ENCODE measurements at regions not wholly inside any gene's neighbourhood (a gene's known extent, or its start where the extent isn't known, plus 50 kb on each side); places are given as distances from the start of the nearest gene placed in this dataset.

DNA sequence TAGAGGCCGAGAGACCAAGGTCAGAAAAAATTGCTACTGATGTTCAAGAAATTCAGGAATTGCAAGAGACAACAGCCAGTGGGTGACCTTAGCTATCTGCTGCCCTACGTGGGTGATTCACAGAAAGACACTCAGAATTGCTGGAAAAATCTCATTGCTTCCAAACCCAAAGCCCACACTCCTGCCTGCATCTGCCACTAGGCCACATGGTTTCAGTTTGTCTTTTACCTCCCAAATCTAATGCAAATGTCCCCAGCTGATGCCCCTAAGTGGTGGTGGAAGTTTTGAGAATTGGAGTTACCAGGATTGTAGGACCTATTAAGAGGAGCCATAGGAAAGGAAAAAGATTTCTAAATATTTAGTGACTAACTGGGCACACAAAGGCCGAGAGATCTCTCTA, 341.5 kb upstream of the CHRM3 start:
- DNase-seq (ENCODE audit: low read depth, low spot score) (no peak), FAIRE-seq (no peak)
- ChIA-PET CTCF (no interaction called here), POLR2A (no interaction called here)
- Histone ChIP-seq H3K4me3 (replicated peaks in 1 of 3; ENCODE audit: insufficient read depth in 1 of 3, low read depth in 1 of 3, low read length in 3 of 3) (no peak overlapping the region), H3K9me3 (replicated peaks; ENCODE audit: control insufficient read depth, insufficient read depth, low read length) (no peaks in the 10 kb centered on the region), H4K20me1 (replicated peaks; ENCODE audit: control insufficient read depth, extremely low read depth, insufficient read depth, low read length) (no peaks in the 10 kb centered on the region), H3K9ac (replicated peaks; ENCODE audit: extremely low read depth, insufficient read depth, low read length) (no peak overlapping the region), H3K4me1 (ENCODE audit: control insufficient read depth, extremely low read depth, insufficient read depth, low read length) (no peaks in the 10 kb centered on the region), H3K9me1 (replicated peaks; ENCODE audit: control insufficient read depth, extremely low read depth, insufficient read depth, low read length) (no peaks in the 10 kb centered on the region), H3K4me2 (ENCODE audit: insufficient read depth, low read length) (no peak overlapping the region), H2AFZ (ENCODE audit: low read depth, low read length) (no peak overlapping the region), H3K79me2 (ENCODE audit: control insufficient read depth, insufficient read depth, low read length) (no peaks in the 10 kb centered on the region), H3K36me3 (ENCODE audit: control insufficient read depth in 2 of 2, extremely low read depth in 1 of 2, insufficient read depth in 2 of 2, low read length in 2 of 2) (no peaks in the 10 kb centered on the region), H3K27me3 (ENCODE audit: control insufficient read depth in 2 of 2, insufficient read depth in 2 of 2, low read length in 2 of 2) (no peaks in the 10 kb centered on the region), H3K27ac (ENCODE audit: insufficient read depth, low read depth, low read length) (no peak overlapping the region)
- intact Hi-C loops (cut with micrococcal nuclease), result no loop called here
- no TSS peak for BruUV-seq (replicated peaks)
- dilution Hi-C loops (cut with MboI; ENCODE audit: extremely low pct_ligation_motif_present, low sequenced_read_pairs), result no loop called here
- TF ChIP-seq JUN (IDR thresholded peaks at IDR 0.05; ENCODE audit: borderline replicate concordance, insufficient read depth, insufficient read length, low read depth) (no peak), GATA2 (IDR thresholded peaks at IDR 0.05; ENCODE audit: insufficient read depth, insufficient read length, low read depth, low read length) (no peak), POLR2A (IDR thresholded peaks at IDR 0.05; ENCODE audit: low read depth, low read length) (no peak), MYC (IDR thresholded peaks at IDR 0.05; ENCODE audit: low read depth, low read length) (no peak), FOS (IDR thresholded peaks at IDR 0.05; ENCODE audit: borderline replicate concordance, insufficient read depth, low read length) (no peak), POLR2AphosphoS5 (IDR thresholded peaks at IDR 0.05; ENCODE audit: insufficient read depth, low read depth, low read length) (no peak)
- TF ChIP-seq, protein P1, sequence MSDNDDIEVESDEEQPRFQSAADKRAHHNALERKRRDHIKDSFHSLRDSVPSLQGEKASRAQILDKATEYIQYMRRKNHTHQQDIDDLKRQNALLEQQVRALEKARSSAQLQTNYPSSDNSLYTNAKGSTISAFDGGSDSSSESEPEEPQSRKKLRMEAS (IDR thresholded peaks at IDR 0.05; ENCODE audit: insufficient read depth, insufficient read length), result no peak
- TF ChIP-seq, protein P2, sequence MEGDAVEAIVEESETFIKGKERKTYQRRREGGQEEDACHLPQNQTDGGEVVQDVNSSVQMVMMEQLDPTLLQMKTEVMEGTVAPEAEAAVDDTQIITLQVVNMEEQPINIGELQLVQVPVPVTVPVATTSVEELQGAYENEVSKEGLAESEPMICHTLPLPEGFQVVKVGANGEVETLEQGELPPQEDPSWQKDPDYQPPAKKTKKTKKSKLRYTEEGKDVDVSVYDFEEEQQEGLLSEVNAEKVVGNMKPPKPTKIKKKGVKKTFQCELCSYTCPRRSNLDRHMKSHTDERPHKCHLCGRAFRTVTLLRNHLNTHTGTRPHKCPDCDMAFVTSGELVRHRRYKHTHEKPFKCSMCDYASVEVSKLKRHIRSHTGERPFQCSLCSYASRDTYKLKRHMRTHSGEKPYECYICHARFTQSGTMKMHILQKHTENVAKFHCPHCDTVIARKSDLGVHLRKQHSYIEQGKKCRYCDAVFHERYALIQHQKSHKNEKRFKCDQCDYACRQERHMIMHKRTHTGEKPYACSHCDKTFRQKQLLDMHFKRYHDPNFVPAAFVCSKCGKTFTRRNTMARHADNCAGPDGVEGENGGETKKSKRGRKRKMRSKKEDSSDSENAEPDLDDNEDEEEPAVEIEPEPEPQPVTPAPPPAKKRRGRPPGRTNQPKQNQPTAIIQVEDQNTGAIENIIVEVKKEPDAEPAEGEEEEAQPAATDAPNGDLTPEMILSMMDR (IDR thresholded peaks at IDR 0.05; ENCODE audit: extremely low read depth in 1 of 2, insufficient read depth in 1 of 2, low read depth in 1 of 2, low read length in 2 of 2), result no peak

Measured in endothelial cell of umbilical vein (primary cell).